Glomerular visceral epithelial cell (primary cell): ENCODE measurements at regions not wholly inside any gene's neighbourhood (a gene's known extent, or its start where the extent isn't known, plus 50 kb on each side); places are given as distances from the start of the nearest gene placed in this dataset.

Source experiments
- DNase-seq: peaks from one replicate; pipeline ENCODE4 v3.0.0-alpha.2; 2016; ENCODE audit errors: extremely low spot score

- no peak for DNase-seq
These were observed 64.7 kb downstream of the SNRPE start for GRCh38 chr1:203926025-203926540.

DNA sequence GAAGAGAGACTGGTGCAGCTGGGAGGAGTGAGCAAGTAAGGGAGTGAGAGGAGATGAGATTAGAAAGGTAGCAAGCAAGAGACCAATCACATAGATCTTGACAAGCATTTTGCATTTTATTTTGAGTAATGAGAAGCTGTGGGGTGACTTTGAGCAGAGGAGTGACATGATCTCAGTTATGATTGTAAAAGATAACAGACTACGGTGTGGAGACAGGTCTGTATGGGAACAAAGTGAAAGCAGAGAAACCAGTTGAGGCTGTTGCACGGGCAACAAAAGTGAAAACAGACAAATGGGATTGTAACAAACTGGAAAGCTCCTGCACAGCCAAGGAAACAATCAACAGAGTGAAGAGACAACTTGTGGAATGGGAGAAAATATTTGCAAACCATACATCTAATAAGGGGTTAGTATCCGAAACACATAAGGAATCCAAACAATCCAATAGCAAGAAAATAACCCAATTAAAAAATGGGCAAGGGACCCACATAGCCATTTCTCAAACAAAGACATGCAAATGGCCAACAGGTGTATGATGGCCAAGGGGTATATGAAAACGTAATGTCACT lies 68.4 kb downstream of the SNRPE start:
- DNase-seq, result no peak

DNA sequence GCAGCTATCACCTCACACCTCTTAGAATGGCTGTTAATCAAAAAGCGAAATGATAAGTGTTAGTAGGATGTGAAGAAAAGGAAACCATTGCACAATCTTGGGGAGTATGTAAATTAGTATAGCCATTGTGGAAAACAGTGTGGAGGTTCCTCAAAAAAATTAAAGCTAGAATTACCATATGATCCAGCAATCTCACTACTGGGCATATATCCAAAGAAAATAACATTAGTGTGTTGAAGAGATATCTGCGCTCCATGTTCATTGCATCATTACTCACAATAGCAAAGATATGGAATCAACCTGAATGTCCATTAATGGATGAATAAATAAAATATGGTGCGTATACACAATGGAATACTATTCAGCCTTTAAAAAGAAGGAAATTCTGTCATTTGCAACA lies 68.9 kb downstream of the SNRPE start:
- no peak for DNase-seq

- DNase-seq, result no peak
These were observed 70.6 kb downstream of the SNRPE start for GRCh38 chr1:203931953-203932352.

DNA sequence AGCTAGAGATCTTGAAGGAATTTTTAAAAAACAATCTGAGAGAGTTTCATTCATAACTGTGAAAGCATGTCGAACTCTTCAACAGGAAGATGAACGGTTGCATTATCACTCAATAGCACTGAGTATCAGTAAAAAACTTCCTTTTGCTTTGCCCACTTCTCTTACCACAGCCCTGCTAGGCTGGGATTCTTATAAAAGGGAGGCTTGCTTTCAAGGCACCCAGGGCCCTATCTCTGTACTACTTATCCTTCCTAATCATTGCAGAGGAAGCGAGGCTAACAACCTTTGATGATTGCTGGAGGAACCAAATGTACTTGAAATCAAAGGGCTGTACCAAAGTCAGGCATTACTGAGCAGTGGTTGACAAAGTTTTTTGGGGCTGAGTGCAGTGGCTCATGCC lies 71.2 kb downstream of the SNRPE start:
- DNase-seq, result no peak

DNA sequence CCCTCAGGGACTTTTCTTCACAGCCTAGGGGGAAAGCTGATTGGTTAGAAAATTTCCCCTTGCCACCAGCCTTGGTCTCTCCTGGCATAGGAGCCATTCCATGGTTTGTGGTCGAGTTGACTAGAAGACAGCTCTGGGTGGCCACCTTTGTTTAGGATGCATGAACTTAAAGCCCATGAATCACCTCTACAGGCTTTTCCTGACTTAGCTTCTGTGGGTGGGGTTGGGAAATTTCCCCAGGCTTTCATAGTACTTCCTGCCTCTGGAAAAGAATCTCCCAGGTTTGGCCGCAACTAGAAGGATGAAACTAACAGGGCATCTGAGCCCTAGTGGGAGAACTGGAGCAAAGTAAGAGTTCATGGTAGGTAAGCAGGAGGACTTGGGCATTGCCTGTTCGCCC lies 72.6 kb downstream of the SNRPE start:
- peak; percentile 21 for DNase-seq

DNA sequence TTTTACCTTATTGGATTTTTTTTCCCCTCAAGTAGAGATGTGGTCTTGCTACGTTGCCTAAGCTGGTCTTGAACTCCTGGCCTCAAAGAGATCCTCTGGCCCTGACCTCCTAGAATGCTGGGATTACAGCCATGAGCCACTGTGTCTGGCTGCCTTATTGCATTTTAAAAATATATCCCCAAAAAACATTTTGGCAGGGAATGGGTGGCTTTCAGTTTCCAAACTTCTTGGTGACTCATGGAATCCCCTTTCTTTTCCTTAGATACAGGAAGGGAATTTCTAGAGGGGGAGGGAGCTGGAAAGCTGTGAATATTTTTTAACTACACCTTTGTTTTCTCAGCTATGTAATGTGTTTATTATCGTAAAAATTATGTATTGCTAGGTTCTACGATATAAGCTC lies 73.3 kb downstream of the SNRPE start:
- DNase-seq, result no peak

DNA sequence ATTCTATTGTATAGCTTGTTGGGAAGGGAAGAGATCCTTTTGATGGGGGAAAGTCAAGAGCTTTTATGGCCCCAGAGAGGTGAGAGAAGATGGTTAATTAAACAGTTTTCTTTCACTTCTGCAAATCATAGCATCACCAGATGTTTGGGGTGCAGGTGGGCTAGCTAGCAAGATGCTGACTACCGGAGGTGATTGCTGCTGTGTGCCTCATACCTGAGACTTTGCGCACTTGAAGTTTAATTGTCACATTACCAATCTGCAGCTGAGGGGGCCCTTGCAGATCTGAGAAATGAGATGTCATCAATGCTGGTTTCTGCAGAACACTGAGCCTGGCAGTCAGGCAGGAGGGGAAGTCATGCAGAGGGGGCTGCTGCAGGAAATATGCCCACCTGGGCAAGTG lies 73.9 kb downstream of the SNRPE start:
- DNase-seq, result no peak

GRCh38 chr1:203937678-203938330 lies 76.4 kb downstream of the SNRPE start:
- DNase-seq, result no peak

- no peak for DNase-seq
These were observed 83.4 kb downstream of the SNRPE start for GRCh38 chr1:203944651-203945404.

DNA sequence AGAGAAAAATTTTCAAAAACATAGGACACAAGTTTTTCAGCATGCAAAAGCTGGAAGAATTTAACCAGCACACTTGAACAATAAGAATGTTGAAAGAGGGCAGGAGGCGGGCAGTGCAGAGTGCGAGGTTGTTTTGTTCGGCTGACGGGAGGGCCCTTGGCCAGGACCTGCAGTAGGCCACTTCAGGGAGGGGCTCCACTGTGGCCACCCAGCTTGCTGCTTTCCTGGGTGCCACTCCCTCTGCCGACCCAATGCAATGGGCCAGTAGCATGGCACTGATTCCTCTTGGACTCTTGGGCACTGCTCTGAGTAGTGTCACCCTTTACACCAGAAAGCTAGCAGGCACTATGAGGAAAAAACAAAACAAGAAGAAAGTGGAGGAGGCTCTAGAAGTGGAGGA lies 92.9 kb downstream of the SNRPE start:
- no peak for DNase-seq

- DNase-seq, result no peak
These were observed 93.6 kb downstream of the SNRPE start for GRCh38 chr1:203954788-203955552.

DNA sequence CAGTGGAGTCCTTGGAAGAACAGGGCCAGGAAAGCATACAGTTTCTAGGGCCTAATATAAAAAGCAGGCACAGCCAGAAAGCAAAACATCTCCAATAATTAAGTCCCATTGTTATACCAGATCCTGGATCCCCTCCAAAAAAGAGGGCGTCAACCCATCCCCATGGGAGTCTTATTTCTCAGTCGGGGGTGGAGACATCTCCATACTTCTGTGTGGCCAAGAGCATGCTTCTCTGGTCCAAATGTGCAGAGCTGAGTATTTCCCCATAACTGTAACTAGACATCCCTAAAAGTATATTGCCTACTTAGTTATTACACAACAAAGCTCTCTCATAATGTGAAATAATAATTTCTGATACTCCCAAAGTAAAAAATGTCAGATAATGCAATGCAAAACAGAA lies 104.2 kb upstream of the SOX13 start:
- no peak for DNase-seq

- DNase-seq, result no peak
These were observed 103.1 kb upstream of the SOX13 start for GRCh38 chr1:203969846-203970245.

DNA sequence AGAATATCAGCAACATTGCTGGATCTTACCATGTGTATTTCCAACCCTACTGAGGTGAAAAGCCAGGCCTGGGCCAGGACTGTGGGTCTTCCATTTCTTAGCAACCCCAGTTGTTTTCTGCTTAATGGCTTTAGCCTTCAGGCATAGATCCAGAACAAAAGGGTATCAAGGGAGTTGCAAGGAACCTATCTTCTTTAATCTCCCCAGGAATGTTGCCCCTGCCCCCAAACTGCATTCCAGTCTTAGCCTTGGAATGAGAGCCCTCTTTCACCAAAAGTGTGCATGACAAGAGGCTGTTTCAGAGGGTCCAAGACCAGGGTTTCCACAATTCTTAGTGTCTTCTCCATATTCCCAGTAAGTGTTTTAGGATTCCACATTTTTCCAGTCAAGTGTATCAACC lies 87.9 kb upstream of the SOX13 start:
- no peak for DNase-seq

- DNase-seq, result no peak
These were observed 87.2 kb upstream of the SOX13 start for GRCh38 chr1:203985676-203986075.

DNA sequence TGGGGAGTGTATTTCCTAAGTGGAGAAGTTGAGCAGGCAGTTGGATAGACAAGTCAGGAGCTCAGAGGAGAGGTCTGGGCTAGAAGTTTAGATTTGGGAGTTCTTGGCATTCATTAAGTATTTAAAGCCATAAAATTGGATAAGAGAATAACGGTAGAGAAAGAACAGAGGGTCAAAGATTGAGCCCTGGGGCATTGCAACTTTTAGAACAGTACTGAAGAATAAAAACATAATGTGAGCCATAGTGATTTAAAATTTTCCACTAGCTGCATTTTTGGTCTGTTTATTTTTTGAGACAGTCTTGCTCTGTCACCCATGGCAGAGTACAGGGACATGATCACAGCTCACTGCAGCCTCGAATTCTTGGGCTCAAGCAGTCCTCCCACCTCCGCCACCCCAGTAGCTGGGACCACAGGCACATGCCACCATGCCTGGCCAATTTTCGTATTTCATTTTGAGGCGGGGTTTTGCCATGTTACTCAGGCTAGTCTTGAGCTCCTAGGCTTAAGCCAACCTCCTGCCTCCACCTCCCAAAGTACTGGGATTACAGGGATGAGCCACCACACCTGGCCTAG lies 85.9 kb upstream of the SOX13 start:
- no peak for DNase-seq

DNA sequence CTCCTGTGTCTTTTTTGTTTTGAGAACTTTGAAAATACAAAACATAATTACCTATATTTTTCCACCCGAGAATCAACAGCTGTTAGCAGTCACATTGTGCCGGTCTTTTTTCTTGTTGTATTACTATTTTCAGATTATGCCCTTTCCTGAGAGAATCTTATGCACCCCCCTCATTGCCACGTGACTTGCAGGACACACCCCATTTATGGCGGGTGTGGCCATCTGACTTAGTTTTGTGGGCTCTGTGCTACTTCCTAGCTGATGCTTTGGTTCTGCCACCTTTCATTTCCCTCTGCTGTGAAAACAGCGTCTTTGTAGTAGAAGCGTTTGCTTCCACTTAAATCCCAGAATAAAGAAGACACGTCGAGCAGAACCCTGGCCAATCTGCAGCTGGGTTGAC lies 82.8 kb upstream of the SOX13 start:
- DNase-seq, result no peak

DNA sequence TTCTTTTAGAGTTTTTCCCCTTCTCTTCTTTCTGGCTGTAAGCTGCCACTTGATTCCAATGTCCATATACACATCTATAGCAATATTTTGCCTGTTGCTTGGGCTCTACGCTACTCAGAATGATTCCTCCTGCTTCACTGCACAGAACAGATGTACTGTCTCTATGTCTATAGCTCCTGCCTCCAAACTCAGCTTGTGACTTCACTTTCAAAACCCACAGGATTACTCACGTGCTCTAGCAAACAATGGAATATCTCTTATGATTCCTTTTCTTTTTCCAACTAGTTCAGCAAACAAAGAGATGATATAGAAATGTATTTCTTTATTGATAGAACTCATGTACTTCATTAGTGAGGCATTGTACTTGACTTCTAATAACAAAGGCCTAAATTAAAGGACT lies 80.5 kb upstream of the SOX13 start:
- DNase-seq, result peak; percentile 29

GRCh38 chr1:203993256-203993655 lies 79.7 kb upstream of the SOX13 start:
- no peak for DNase-seq

- DNase-seq, result no peak
These were observed 77.7 kb upstream of the SOX13 start for GRCh38 chr1:203995228-203995627.

- DNase-seq, result no peak
These were observed 76.8 kb upstream of the SOX13 start for GRCh38 chr1:203996126-203996525.
